Transverse colon (tissue), 4 donors: ENCODE measurements at regions not wholly inside any gene's neighbourhood (a gene's known extent, or its start where the extent isn't known, plus 50 kb on each side); places are given as distances from the start of the nearest gene placed in this dataset.
"Not testable (repeated sequence)": the region's sequence is repeated elsewhere in the genome, so short reads cannot be mapped to it uniquely, and the experiment has no call there.

Experiments used
- DNase-seq: peaks from one replicate; pipeline ENCODE4 v3.0.0-alpha.2; 2019
- H3K27ac ChIP-seq, 4 donors: fragments of 200-600 bp; sonication (generic); 2 replicates each; pipeline ENCODE4 v1.5.1; 2016 to 2018; ENCODE audit warnings: inconsistent platforms in 4 of 4
- H3K27me3 ChIP-seq: fragments of 200-600 bp; sonication (generic); 2 replicates; pipeline ENCODE4 v1.5.1; 2017; ENCODE audit warnings: inconsistent platforms
- H3K36me3 ChIP-seq, 4 donors: fragments of 200-600 bp; sonication (generic); 2 replicates each; pipeline ENCODE4 v1.5.1; 2017 to 2019; ENCODE audit warnings: inconsistent platforms in 4 of 4
- H3K4me1 ChIP-seq, 4 donors: fragments of 200-600 bp; sonication (generic); 2 replicates each; pipeline ENCODE4 v1.5.1; 2017 to 2020; ENCODE audit warnings: inconsistent platforms in 4 of 4
- H3K4me3 ChIP-seq, 4 donors: fragments of 200-600 bp; sonication (generic); 1 replicate in 1 of 4; 2 replicates in 3 of 4; pipeline versions ENCODE4 v1.5.1 to v1.6.1; 2017 to 2019; ENCODE audit warnings: inconsistent platforms in 4 of 4
- H3K9me3 ChIP-seq, 2 donors: fragments of 200-600 bp; sonication (generic); 2 replicates each; pipeline ENCODE4 v1.5.1; 2017 to 2019; ENCODE audit warnings: inconsistent platforms in 2 of 2
- CTCF ChIP-seq, 5 experiments: fragments of 200-600 bp in 3 of 5; fragments of 450-650 bp in 2 of 5; sonication (generic) in 3 of 5; IDR thresholded peaks; 1 replicate in 2 of 5; 2 replicates in 3 of 5; pipeline ENCODE4 v1.5.1; 2016 to 2017; ENCODE audit warnings: antibody characterized with exemption in 5 of 5, inconsistent platforms in 3 of 5, mild to moderate bottlenecking in 2 of 5, moderate library complexity in 1 of 5
- EP300 ChIP-seq: sonication (generic); formaldehyde crosslinking; IDR thresholded peaks from one replicate; pipeline ENCODE4 v1.6.1; 2017; ENCODE audit warnings: antibody characterized with exemption, low read depth
- POLR2A ChIP-seq: fragments of 450-650 bp; IDR thresholded peaks from one replicate; pipeline ENCODE4 v1.6.1; 2016; ENCODE audit warnings: antibody characterized with exemption, mild to moderate bottlenecking, moderate library complexity
- POLR2AphosphoS5 ChIP-seq, 3 donors: sonication (generic); formaldehyde crosslinking; IDR thresholded peaks; one replicate each; pipeline ENCODE4 v1.6.1; 2016; ENCODE audit warnings: antibody characterized with exemption in 3 of 3
- WGBS, 2 donors: methylation state at CpG; one replicate each; pipeline ENCODE4 v1.1.5; 2018; ENCODE audit warnings: low coverage in 1 of 2; 5-methylcytosine and 5-hydroxymethylcytosine counted together
- in situ Hi-C, 4 donors: fragments of 200-750 bp; cut with MboI; loops; one replicate each; pipeline versions ENCODE4 v1.15.0 to v1.15.1; 2017; ENCODE audit warnings: low sequenced_read_pairs in 3 of 4, low pct_ligation_motif_present in 1 of 4, low pct_unique_long_range_greater_than_20kb in 1 of 4
- intact Hi-C: fragments of 100-400 bp; cut with DNase I; formaldehyde crosslinking; loops from one replicate; pipeline ENCODE4 v1.15.1; 2023; ENCODE audit warnings: low total_unique reads

- Histone ChIP-seq H3K4me1 (no peaks in the 10 kb centered on the region), H3K4me3 (no peak overlapping the region), H3K36me3 (no peaks in the 10 kb centered on the region), H3K27me3 (no peaks in the 10 kb centered on the region), H3K27ac (no peak overlapping the region), H3K9me3 (no peaks in the 10 kb centered on the region)
- TF ChIP-seq EP300 (no peak), POLR2AphosphoS5 (IDR thresholded peaks at IDR 0.05) (no peak), CTCF (IDR thresholded peaks at IDR 0.05) (no peak)
- intact Hi-C loops = no loop called here
- 77 to 94% methylated on average over 4 of the region's 4 CpGs for WGBS, 2 donors
- in situ Hi-C loops = no loop called here
- DNase-seq = no peak
Measured at GRCh38 chr2:11947956-11948355, 201.5 kb downstream of the LPIN1 start.

- no peak for DNase-seq
- no peaks in the 10 kb centered on the region for H3K27me3 ChIP-seq
- intact Hi-C loops (no loop called here), in situ Hi-C loops (no loop called here)
- no peak overlapping the region for H3K4me3 ChIP-seq
- WGBS, 2 donors = 60 to 67% methylated on average over 4 of the region's 4 CpGs
- H3K4me1 ChIP-seq = no peaks in the 10 kb centered on the region
- TF ChIP-seq POLR2A (no peak), EP300 (no peak), CTCF (IDR thresholded peaks at IDR 0.05) (no peak), POLR2AphosphoS5 (IDR thresholded peaks at IDR 0.05) (no peak)
- H3K36me3 ChIP-seq = no peaks in the 10 kb centered on the region
- H3K9me3 ChIP-seq = no peaks in the 10 kb centered on the region
- H3K27ac ChIP-seq = no peak overlapping the region
Measured at GRCh38 chr2:11949732-11950523, 203.5 kb downstream of the LPIN1 start.

GRCh38 chr2:11950896-11951295 is 204.5 kb downstream of the LPIN1 start:
- TF ChIP-seq POLR2A (no peak), POLR2AphosphoS5 (IDR thresholded peaks at IDR 0.05) (no peak), CTCF (IDR thresholded peaks at IDR 0.05) (no peak), EP300 (no peak)
- intact Hi-C loops (no loop called here), in situ Hi-C loops (no loop called here)
- Histone ChIP-seq H3K4me1 (no peaks in the 10 kb centered on the region), H3K27me3 (no peaks in the 10 kb centered on the region), H3K4me3 (no peak overlapping the region), H3K9me3 (no peaks in the 10 kb centered on the region), H3K27ac (no peak overlapping the region), H3K36me3 (no peaks in the 10 kb centered on the region)
- DNase-seq = no peak
- 86 to 100% methylated on average over 1 to 2 of the region's 2 CpGs for WGBS, 2 donors

- in situ Hi-C loops, H3K36me3 ChIP-seq, H3K27ac ChIP-seq, H3K9me3 ChIP-seq, H3K4me1 ChIP-seq, H3K27me3 ChIP-seq, DNase-seq, intact Hi-C loops, H3K4me3 ChIP-seq: not testable (repeated sequence)
- WGBS, 2 donors = 79 to 94% methylated on average over 6 of the region's 6 CpGs
Measured at GRCh38 chr2:11951492-11951891, 205.1 kb downstream of the LPIN1 start.

- Histone ChIP-seq H3K4me3 (no peak overlapping the region), H3K4me1 (no peaks in the 10 kb centered on the region), H3K27ac (no peak overlapping the region), H3K27me3 (no peaks in the 10 kb centered on the region), H3K9me3 (no peaks in the 10 kb centered on the region), H3K36me3 (no peaks in the 10 kb centered on the region)
- intact Hi-C loops = no loop called here
- TF ChIP-seq CTCF (IDR thresholded peaks at IDR 0.05) (no peak), POLR2AphosphoS5 (IDR thresholded peaks at IDR 0.05) (no peak), POLR2A (no peak), EP300 (no peak)
- WGBS, 2 donors = 81 to 100% methylated on average over 2 to 3 of the region's 3 CpGs
- in situ Hi-C loops = no loop called here
- no peak for DNase-seq
Measured at GRCh38 chr2:11953258-11953657, 206.8 kb downstream of the LPIN1 start.
